Upper lobe of left lung (tissue), 6 donors: ENCODE measurements at regions not wholly inside any gene's neighbourhood (a gene's known extent, or its start where the extent isn't known, plus 50 kb on each side); places are given as distances from the start of the nearest gene placed in this dataset.

Experiments
- ATAC-seq, 2 donors: fragments of 200-7000 bp; cut with Tn5 transposase; one replicate each; pipeline ENCODE4 v1.9.1; 2022; ENCODE audit warnings: mild to moderate bottlenecking in 2 of 2, moderate library complexity in 2 of 2; ENCODE audit not compliant: low FRiP score in 2 of 2
- DNase-seq, 2 donors: peaks; one replicate each; pipeline ENCODE4 v3.0.0-alpha.2; 2019 to 2020
- H3K27ac ChIP-seq, 4 donors: fragments of 200-600 bp; sonication (generic); one replicate each; pipeline ENCODE4 v1.5.1; 2016 to 2019
- H3K27me3 ChIP-seq, 4 donors: fragments of 200-600 bp; sonication (generic); one replicate each; pipeline ENCODE4 v1.5.1; 2017 to 2019
- H3K36me3 ChIP-seq, 4 donors: fragments of 200-600 bp; sonication (generic); one replicate each; pipeline ENCODE4 v1.5.1; 2016 to 2019
- H3K4me1 ChIP-seq, 4 donors: fragments of 200-600 bp; sonication (generic); one replicate each; pipeline ENCODE4 v1.5.1; 2018 to 2019
- H3K4me3 ChIP-seq, 4 donors: fragments of 200-600 bp; sonication (generic); one replicate each; pipeline ENCODE4 v1.5.1; 2017 to 2019; ENCODE audit warnings: mild to moderate bottlenecking in 2 of 4, moderate library complexity in 1 of 4
- H3K9me3 ChIP-seq, 4 donors: fragments of 200-600 bp; sonication (generic); one replicate each; pipeline ENCODE4 v1.5.1; 2018 to 2019
- EP300 ChIP-seq, 4 donors: sonication (generic); formaldehyde crosslinking; IDR thresholded peaks; one replicate each; pipeline ENCODE4 v1.5.1; 2017; ENCODE audit warnings: antibody characterized with exemption in 4 of 4, control low read depth in 2 of 4
- POLR2A ChIP-seq, 4 donors: fragments of 450-650 bp; IDR thresholded peaks; one replicate each; pipeline ENCODE4 v1.5.1; 2016 to 2017; ENCODE audit warnings: antibody characterized with exemption in 4 of 4, mild to moderate bottlenecking in 2 of 4
- POLR2AphosphoS5 ChIP-seq, 2 donors: sonication (generic); formaldehyde crosslinking; IDR thresholded peaks; one replicate each; pipeline ENCODE4 v1.5.1; 2017; ENCODE audit warnings: antibody characterized with exemption in 2 of 2
- WGBS, 2 donors: methylation state at CpG; one replicate each; pipeline ENCODE4 v1.1.5; 2017 to 2018; 5-methylcytosine and 5-hydroxymethylcytosine counted together
- TF ChIP-seq, protein P1 (sequence below), 6 experiments: fragments of 450-650 bp in 4 of 6; fragments of 200-600 bp in 2 of 6; sonication (generic) in 2 of 6; IDR thresholded peaks; one replicate each; pipeline ENCODE4 v1.5.1; 2016 to 2019; ENCODE audit warnings: antibody characterized with exemption in 6 of 6
- donor health status: DM: no; HTN: no; CAD: no; lungs with moderate emphysema.
- donor health status: DM: no; HTN: yes; CAD: no; lungs with severe emphysema.

DNA sequence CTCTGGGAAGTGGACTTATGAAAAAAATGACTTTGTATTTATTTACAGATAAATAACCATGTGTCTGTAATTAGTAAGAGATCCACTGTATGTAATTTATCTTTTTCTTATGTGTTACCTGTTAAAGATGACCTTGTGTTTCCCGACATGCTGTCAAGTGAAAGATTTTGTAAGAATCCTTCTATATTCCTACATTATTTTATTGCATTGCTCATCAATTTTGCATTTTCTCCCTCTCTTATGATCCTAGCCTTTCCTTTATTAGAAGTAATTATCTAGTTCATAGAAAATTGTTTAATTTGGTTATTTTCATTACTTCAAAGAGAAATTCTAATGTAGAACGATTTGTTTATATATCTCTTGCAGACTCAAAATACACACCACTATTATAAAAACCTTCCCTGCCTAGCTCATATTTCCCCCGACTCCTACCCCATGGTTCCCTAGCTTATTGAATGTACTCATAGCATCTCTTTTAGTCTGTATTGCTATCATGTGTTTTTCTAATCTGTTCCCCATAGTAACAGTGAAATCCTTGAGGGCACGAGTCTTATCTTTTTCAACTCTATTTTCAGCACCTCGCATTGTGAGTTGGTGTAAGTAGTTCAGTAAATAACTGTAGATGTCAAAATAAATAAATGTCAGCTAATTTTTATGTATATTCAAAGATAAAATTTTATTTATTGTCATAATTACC is 774.4 kb downstream of the HDGFL1 start:
- no peak for DNase-seq
- 78 to 84% methylated on average over 5 of the region's 5 CpGs for WGBS, 2 donors
- H3K4me3 ChIP-seq = no peak overlapping the region
- no peaks in the 10 kb centered on the region for H3K9me3 ChIP-seq
- H3K27ac ChIP-seq = no peak overlapping the region
- no peaks in the 10 kb centered on the region for H3K27me3 ChIP-seq
- no peaks in the 10 kb centered on the region for H3K36me3 ChIP-seq
- no peaks in the 10 kb centered on the region for H3K4me1 ChIP-seq
- TF ChIP-seq, protein P1, sequence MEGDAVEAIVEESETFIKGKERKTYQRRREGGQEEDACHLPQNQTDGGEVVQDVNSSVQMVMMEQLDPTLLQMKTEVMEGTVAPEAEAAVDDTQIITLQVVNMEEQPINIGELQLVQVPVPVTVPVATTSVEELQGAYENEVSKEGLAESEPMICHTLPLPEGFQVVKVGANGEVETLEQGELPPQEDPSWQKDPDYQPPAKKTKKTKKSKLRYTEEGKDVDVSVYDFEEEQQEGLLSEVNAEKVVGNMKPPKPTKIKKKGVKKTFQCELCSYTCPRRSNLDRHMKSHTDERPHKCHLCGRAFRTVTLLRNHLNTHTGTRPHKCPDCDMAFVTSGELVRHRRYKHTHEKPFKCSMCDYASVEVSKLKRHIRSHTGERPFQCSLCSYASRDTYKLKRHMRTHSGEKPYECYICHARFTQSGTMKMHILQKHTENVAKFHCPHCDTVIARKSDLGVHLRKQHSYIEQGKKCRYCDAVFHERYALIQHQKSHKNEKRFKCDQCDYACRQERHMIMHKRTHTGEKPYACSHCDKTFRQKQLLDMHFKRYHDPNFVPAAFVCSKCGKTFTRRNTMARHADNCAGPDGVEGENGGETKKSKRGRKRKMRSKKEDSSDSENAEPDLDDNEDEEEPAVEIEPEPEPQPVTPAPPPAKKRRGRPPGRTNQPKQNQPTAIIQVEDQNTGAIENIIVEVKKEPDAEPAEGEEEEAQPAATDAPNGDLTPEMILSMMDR (IDR thresholded peaks at IDR 0.05) = no peak
- no peak for TF ChIP-seq POLR2A (IDR thresholded peaks at IDR 0.05)
- no peak for TF ChIP-seq EP300 (IDR thresholded peaks at IDR 0.05)
- no peak for TF ChIP-seq POLR2AphosphoS5 (IDR thresholded peaks at IDR 0.05)
- ATAC-seq = no peak

DNA sequence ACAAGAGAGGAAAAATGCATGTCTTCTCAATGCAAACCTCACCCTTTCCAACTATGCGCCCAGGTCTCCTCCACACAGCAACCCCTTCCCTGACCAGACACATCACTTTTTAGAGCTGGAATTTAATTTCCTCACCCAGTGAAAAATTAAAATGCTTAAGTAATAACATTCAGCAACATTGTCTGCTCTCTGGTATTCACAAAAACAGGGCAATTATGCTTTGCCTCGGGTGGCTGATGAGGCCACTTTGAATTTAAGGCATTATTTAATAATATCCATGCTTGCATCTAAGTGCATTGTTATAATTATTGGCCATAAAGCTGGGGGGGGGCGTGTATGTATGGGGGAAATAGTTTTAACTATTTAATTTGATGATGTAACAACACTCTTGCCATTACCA is 777.8 kb upstream of the NRSN1 start:
- no peak overlapping the region for H3K27ac ChIP-seq
- no peaks in the 10 kb centered on the region for H3K4me1 ChIP-seq
- DNase-seq (no peak), ATAC-seq (no peak)
- WGBS, 2 donors = 75 to 82% methylated on average over 3 of the region's 3 CpGs
- no peak for TF ChIP-seq EP300 (IDR thresholded peaks at IDR 0.05)
- no peak for TF ChIP-seq POLR2AphosphoS5 (IDR thresholded peaks at IDR 0.05)
- TF ChIP-seq POLR2A (IDR thresholded peaks at IDR 0.05) = no peak
- TF ChIP-seq, protein P1 (IDR thresholded peaks at IDR 0.05) = no peak
- H3K9me3 ChIP-seq = no peaks in the 10 kb centered on the region
- H3K36me3 ChIP-seq = no peaks in the 10 kb centered on the region
- no peak overlapping the region for H3K4me3 ChIP-seq
- no peaks in the 10 kb centered on the region for H3K27me3 ChIP-seq

GRCh38 chr6:23349521-23350147 is 776.4 kb upstream of the NRSN1 start:
- no peak for ATAC-seq
- 42 to 50% methylated on average over 3 of the region's 3 CpGs for WGBS, 2 donors
- Histone ChIP-seq H3K27me3 (no peaks in the 10 kb centered on the region), H3K4me3 (no peak overlapping the region), H3K4me1 (no peaks in the 10 kb centered on the region), H3K36me3 (no peaks in the 10 kb centered on the region), H3K27ac (no peak overlapping the region), H3K9me3 (no peaks in the 10 kb centered on the region)
- no peak for DNase-seq
- TF ChIP-seq, protein P1 (IDR thresholded peaks at IDR 0.05) = no peak
- TF ChIP-seq POLR2A (IDR thresholded peaks at IDR 0.05) (no peak), EP300 (IDR thresholded peaks at IDR 0.05) (no peak), POLR2AphosphoS5 (IDR thresholded peaks at IDR 0.05) (no peak)

GRCh38 chr6:23350752-23351453 is 775.1 kb upstream of the NRSN1 start:
- Histone ChIP-seq H3K27ac (no peak overlapping the region), H3K4me3 (no peak overlapping the region), H3K9me3 (no peaks in the 10 kb centered on the region), H3K27me3 (no peaks in the 10 kb centered on the region), H3K4me1 (no peaks in the 10 kb centered on the region), H3K36me3 (no peaks in the 10 kb centered on the region)
- no peak for TF ChIP-seq POLR2AphosphoS5 (IDR thresholded peaks at IDR 0.05)
- no peak for TF ChIP-seq POLR2A (IDR thresholded peaks at IDR 0.05)
- TF ChIP-seq, protein P1 (IDR thresholded peaks at IDR 0.05) = no peak
- no peak for TF ChIP-seq EP300 (IDR thresholded peaks at IDR 0.05)
- DNase-seq (no peak), ATAC-seq (no peak)
- WGBS, 2 donors = 90 to 94% methylated on average over 2 of the region's 2 CpGs
